ENCODE measurements at regions not wholly inside any gene's neighbourhood (a gene's known extent, or its start where the extent isn't known, plus 50 kb on each side); places are given as distances from the start of the nearest gene placed in this dataset.

GRCh38 chr18:59968583-59968982 is 68.8 kb downstream of the PMAIP1 start:
- no peak overlapping the region for H3K4me2 ChIP-seq (ENCODE audit: extremely low read depth, insufficient read depth, low read length)
- DNase-seq (ENCODE audit: low read depth in 2 of 2): no peak
- no peaks in the 10 kb centered on the region for H3K9me3 ChIP-seq (ENCODE audit: control insufficient read depth, insufficient read depth, low read depth, low read length)
- H3K4me3 ChIP-seq (replicated peaks in 1 of 4; ENCODE audit: control extremely low read depth in 1 of 4, insufficient read depth in 1 of 4, low read depth in 3 of 4, low read length in 4 of 4): no peak overlapping the region
- TF ChIP-seq, protein P1, sequence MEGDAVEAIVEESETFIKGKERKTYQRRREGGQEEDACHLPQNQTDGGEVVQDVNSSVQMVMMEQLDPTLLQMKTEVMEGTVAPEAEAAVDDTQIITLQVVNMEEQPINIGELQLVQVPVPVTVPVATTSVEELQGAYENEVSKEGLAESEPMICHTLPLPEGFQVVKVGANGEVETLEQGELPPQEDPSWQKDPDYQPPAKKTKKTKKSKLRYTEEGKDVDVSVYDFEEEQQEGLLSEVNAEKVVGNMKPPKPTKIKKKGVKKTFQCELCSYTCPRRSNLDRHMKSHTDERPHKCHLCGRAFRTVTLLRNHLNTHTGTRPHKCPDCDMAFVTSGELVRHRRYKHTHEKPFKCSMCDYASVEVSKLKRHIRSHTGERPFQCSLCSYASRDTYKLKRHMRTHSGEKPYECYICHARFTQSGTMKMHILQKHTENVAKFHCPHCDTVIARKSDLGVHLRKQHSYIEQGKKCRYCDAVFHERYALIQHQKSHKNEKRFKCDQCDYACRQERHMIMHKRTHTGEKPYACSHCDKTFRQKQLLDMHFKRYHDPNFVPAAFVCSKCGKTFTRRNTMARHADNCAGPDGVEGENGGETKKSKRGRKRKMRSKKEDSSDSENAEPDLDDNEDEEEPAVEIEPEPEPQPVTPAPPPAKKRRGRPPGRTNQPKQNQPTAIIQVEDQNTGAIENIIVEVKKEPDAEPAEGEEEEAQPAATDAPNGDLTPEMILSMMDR (conservative IDR thresholded peaks at IDR 0.05 in 1 of 2, IDR thresholded peaks at IDR 0.05 in 1 of 2; ENCODE audit: low read depth in 1 of 2, low read length in 2 of 2): no peak
- TF ChIP-seq EZH2 (IDR thresholded peaks at IDR 0.05; ENCODE audit: low read length, missing control alignments): no peak
- no peak overlapping the region for H3K9ac ChIP-seq (ENCODE audit: insufficient read depth, low read length)
- no peak overlapping the region for H2AFZ ChIP-seq (ENCODE audit: low read length)
- H3K27ac ChIP-seq (ENCODE audit: insufficient read depth, low read length): no peak overlapping the region
- H3K27me3 ChIP-seq (ENCODE audit: control insufficient read depth, insufficient read depth, low read length): peaks cover 20% of the 10 kb centered on the region
- no peaks in the 10 kb centered on the region for H4K20me1 ChIP-seq (ENCODE audit: control insufficient read depth, extremely low read depth, insufficient read depth, low read length)
- no peaks in the 10 kb centered on the region for H3K4me1 ChIP-seq (ENCODE audit: control insufficient read depth, extremely low read depth, insufficient read depth, low read length)
- H3K79me2 ChIP-seq (ENCODE audit: control insufficient read depth, insufficient read depth, low read length): no peaks in the 10 kb centered on the region
- H3K36me3 ChIP-seq (ENCODE audit: control insufficient read depth, insufficient read depth, low read length): no peaks in the 10 kb centered on the region

DNA sequence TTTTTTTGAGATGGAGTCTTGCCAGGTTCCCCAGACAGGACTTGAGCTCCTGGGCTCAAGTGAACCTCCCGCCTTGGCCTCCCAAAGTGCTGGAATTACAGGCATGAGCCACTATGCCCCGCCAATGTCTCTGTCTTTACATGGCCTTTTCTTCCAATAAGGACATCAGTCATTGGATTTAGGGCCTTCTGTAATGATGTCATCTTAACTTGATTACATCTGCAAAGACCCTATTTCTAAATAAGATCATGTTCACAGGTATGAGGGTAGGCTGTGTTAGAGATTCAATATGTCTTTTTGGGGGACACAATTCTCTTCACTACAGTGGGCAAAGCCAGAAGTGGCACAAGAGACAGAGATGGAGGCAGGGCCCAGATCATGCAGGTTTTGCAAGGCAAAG is 68.1 kb downstream of the PMAIP1 start:
- no peak for DNase-seq (ENCODE audit: low read depth in 2 of 2)
- no peak for TF ChIP-seq EZH2 (IDR thresholded peaks at IDR 0.05; ENCODE audit: low read length, missing control alignments)
- Histone ChIP-seq H3K4me3 (replicated peaks in 1 of 4; ENCODE audit: control extremely low read depth in 1 of 4, insufficient read depth in 1 of 4, low read depth in 3 of 4, low read length in 4 of 4) (no peak overlapping the region), H3K4me2 (ENCODE audit: extremely low read depth, insufficient read depth, low read length) (no peak overlapping the region), H2AFZ (ENCODE audit: low read length) (no peak overlapping the region), H3K79me2 (ENCODE audit: control insufficient read depth, insufficient read depth, low read length) (no peaks in the 10 kb centered on the region), H3K9me3 (ENCODE audit: control insufficient read depth, insufficient read depth, low read depth, low read length) (no peaks in the 10 kb centered on the region), H3K9ac (ENCODE audit: insufficient read depth, low read length) (no peak overlapping the region), H4K20me1 (ENCODE audit: control insufficient read depth, extremely low read depth, insufficient read depth, low read length) (no peaks in the 10 kb centered on the region), H3K36me3 (ENCODE audit: control insufficient read depth, insufficient read depth, low read length) (no peaks in the 10 kb centered on the region), H3K27ac (ENCODE audit: insufficient read depth, low read length) (no peak overlapping the region), H3K27me3 (ENCODE audit: control insufficient read depth, insufficient read depth, low read length) (peaks cover 18% of the 10 kb centered on the region), H3K4me1 (ENCODE audit: control insufficient read depth, extremely low read depth, insufficient read depth, low read length) (no peaks in the 10 kb centered on the region)

GRCh38 chr18:59966913-59967312 is 67.1 kb downstream of the PMAIP1 start:
- peaks cover 16% of the 10 kb centered on the region for H3K27me3 ChIP-seq (ENCODE audit: control insufficient read depth, insufficient read depth, low read length)

More at GRCh38 chr18:59966913-59967312, 67.1 kb downstream of the PMAIP1 start:
- Histone ChIP-seq H3K9ac (ENCODE audit: insufficient read depth, low read length) (no peak overlapping the region), H3K79me2 (ENCODE audit: control insufficient read depth, insufficient read depth, low read length) (no peaks in the 10 kb centered on the region), H3K27ac (ENCODE audit: insufficient read depth, low read length) (no peak overlapping the region), H3K4me3 (replicated peaks in 1 of 4; ENCODE audit: control extremely low read depth in 1 of 4, insufficient read depth in 1 of 4, low read depth in 3 of 4, low read length in 4 of 4) (no peak overlapping the region), H4K20me1 (ENCODE audit: control insufficient read depth, extremely low read depth, insufficient read depth, low read length) (no peaks in the 10 kb centered on the region), H3K4me2 (ENCODE audit: extremely low read depth, insufficient read depth, low read length) (no peak overlapping the region), H3K9me3 (ENCODE audit: control insufficient read depth, insufficient read depth, low read depth, low read length) (no peaks in the 10 kb centered on the region), H3K4me1 (ENCODE audit: control insufficient read depth, extremely low read depth, insufficient read depth, low read length) (no peaks in the 10 kb centered on the region), H3K36me3 (ENCODE audit: control insufficient read depth, insufficient read depth, low read length) (no peaks in the 10 kb centered on the region), H2AFZ (ENCODE audit: low read length) (no peak overlapping the region)
- no peak for DNase-seq (ENCODE audit: low read depth in 2 of 2)
- no peak for TF ChIP-seq EZH2 (IDR thresholded peaks at IDR 0.05; ENCODE audit: low read length, missing control alignments)
- TF ChIP-seq, protein P1 (conservative IDR thresholded peaks at IDR 0.05 in 1 of 2, IDR thresholded peaks at IDR 0.05 in 1 of 2; ENCODE audit: low read depth in 1 of 2, low read length in 2 of 2): no peak
